HCT116 (cell line): ENCODE measurements at regions not wholly inside any gene's neighbourhood (a gene's known extent, or its start where the extent isn't known, plus 50 kb on each side); places are given as distances from the start of the nearest gene placed in this dataset.

ENCODE experiments used
- ATAC-seq: fragments of 200-7000 bp; cut with Tn5 transposase; 2 replicates; pipeline ENCODE4 v1.9.1; 2020; ENCODE audit warnings: mild to moderate bottlenecking, moderate library complexity
- BruUV-seq: library from RNA; stranded (reverse); fragments of 400-500 nt; replicated peaks from 2 replicates; lab custom pipeline; 2021; lab: Mats Ljungman, UMichigan
- CTCF ChIA-PET: fragments of 300-600 bp; sonication (Branson Sonifier 250); formaldehyde crosslinking; loops from one replicate; lab custom pipeline; 2021; ENCODE audit warnings: antibody characterized with exemption; lab: Charles Lee
- POLR2A ChIA-PET: fragments of 300-600, 350-600 bp; sonication (Branson Sonifier 250); formaldehyde crosslinking; loops from one replicate; lab custom pipeline; 2021; ENCODE audit warnings: antibody characterized with exemption; lab: Charles Lee
- RAD21 ChIA-PET, 2 experiments: fragments of 300-600 bp; sonication (Branson Sonifier 250); formaldehyde crosslinking; loops; one replicate each; lab custom pipeline; 2023; ENCODE audit warnings: low total read pairs in 2 of 2; ENCODE audit not compliant: uncharacterized antibody in 2 of 2, unreplicated experiment in 2 of 2, low non-redundant PET in 1 of 2; lab: Charles Lee
- DNase-seq: peaks from one replicate; pipeline ENCODE4 v3.0.0-alpha.2; 2010; ENCODE audit warnings: low read depth, low spot score
- H2AFZ ChIP-seq: fragments of 200-600 bp; shearing (Covaris generic), sonication (generic); 2 replicates; pipeline ENCODE4 v1.6.1; 2017; ENCODE audit warnings: low read depth, mixed run types, mixed read lengths, antibody characterized with exemption, low read length; ENCODE audit not compliant: poor library complexity, severe bottlenecking
- H3K27ac ChIP-seq: 2 replicates; pipeline ENCODE4 v1.5.1; 2012; ENCODE audit warnings: low read depth, low read length
- H3K27me3 ChIP-seq: fragments of 200-600 bp; sonication (generic); 2 replicates; pipeline ENCODE4 v1.6.1; 2016; ENCODE audit warnings: mixed run types, low read length, mixed read lengths; ENCODE audit not compliant: insufficient read depth
- H3K36me3 ChIP-seq, 2 experiments: fragments of 200-500 bp in 1 of 2; fragments of 200-600 bp in 1 of 2; sonication (Bioruptor generic) in 1 of 2; sonication (generic) in 1 of 2; 2 replicates each; pipeline versions ENCODE4 v1.5.1 to v1.6.1; 2014 to 2016; ENCODE audit warnings: low read length in 2 of 2, inconsistent platforms in 1 of 2, mixed read lengths in 1 of 2, mixed run types in 1 of 2; ENCODE audit not compliant: insufficient read depth in 2 of 2, control insufficient read depth in 1 of 2
- H3K4me1 ChIP-seq, 2 experiments: fragments of 200-600 bp in 1 of 2; sonication (generic) in 1 of 2; 2 replicates each; pipeline versions ENCODE4 v1.5.1 to v1.6.1; 2012 to 2017; ENCODE audit warnings: low read length in 2 of 2, inconsistent platforms in 1 of 2, mild to moderate bottlenecking in 1 of 2, mixed read lengths in 1 of 2, mixed run types in 1 of 2, moderate library complexity in 1 of 2; ENCODE audit not compliant: insufficient read depth in 2 of 2, control insufficient read depth in 1 of 2
- H3K4me2 ChIP-seq: fragments of 200-600 bp; sonication (generic); 2 replicates; pipeline ENCODE4 v1.6.1; 2017; ENCODE audit warnings: mixed run types, low read length, mixed read lengths
- H3K4me3 ChIP-seq, 2 experiments: fragments of 200-600 bp in 1 of 2; sonication (generic) in 1 of 2; replicated peaks in 1 of 2; 2 replicates each; pipeline ENCODE4 v1.5.1; 2011 to 2016; ENCODE audit warnings: low read length in 2 of 2, control low read depth in 1 of 2, low read depth in 1 of 2, mild to moderate bottlenecking in 1 of 2, mixed read lengths in 1 of 2, mixed run types in 1 of 2
- H3K79me2 ChIP-seq: fragments of 200-600 bp; sonication (generic); 2 replicates; pipeline ENCODE4 v1.6.1; 2017; ENCODE audit warnings: mild to moderate bottlenecking, mixed run types, low read length, moderate library complexity, mixed read lengths; ENCODE audit not compliant: insufficient read depth
- H3K9ac ChIP-seq: fragments of 200-600 bp; sonication (generic); 2 replicates; pipeline ENCODE4 v1.6.1; 2016; ENCODE audit warnings: low read length, mixed read lengths
- H3K9me2 ChIP-seq: fragments of 200-600 bp; sonication (generic), shearing (Covaris generic); 2 replicates; pipeline ENCODE4 v1.6.1; 2017; ENCODE audit warnings: mixed run types, mild to moderate bottlenecking, moderate library complexity; ENCODE audit not compliant: insufficient read depth
- H3K9me3 ChIP-seq, 2 experiments: fragments of 200-500 bp in 1 of 2; fragments of 200-600 bp in 1 of 2; sonication (Bioruptor generic) in 1 of 2; sonication (generic) in 1 of 2; 2 replicates each; pipeline ENCODE4 v1.6.1; 2014 to 2017; ENCODE audit warnings: low read length in 2 of 2, mixed read lengths in 2 of 2, inconsistent platforms in 1 of 2, low read depth in 1 of 2, mild to moderate bottlenecking in 1 of 2, mixed run types in 1 of 2, moderate library complexity in 1 of 2; ENCODE audit not compliant: control insufficient read depth in 1 of 2, insufficient read depth in 1 of 2
- H4K20me1 ChIP-seq: fragments of 200-600 bp; sonication (generic), shearing (Covaris generic); 2 replicates; pipeline ENCODE4 v1.6.1; 2017; ENCODE audit warnings: mixed run types, mild to moderate bottlenecking, moderate library complexity; ENCODE audit not compliant: insufficient read depth
- EZH2 ChIP-seq: fragments of 200-600 bp; sonication (generic); IDR thresholded peaks from 2 replicates; pipeline ENCODE4 v1.6.1; 2017; ENCODE audit warnings: antibody characterized with exemption, mixed run types
- FOSL1 ChIP-seq: IDR thresholded peaks from 2 replicates; pipeline ENCODE4 v1.6.1; 2012; ENCODE audit warnings: low read depth
- RAD21 ChIP-seq: IDR thresholded peaks from 2 replicates; pipeline ENCODE4 v1.6.1; 2012; ENCODE audit warnings: low read depth, mild to moderate bottlenecking
- SRF ChIP-seq: IDR thresholded peaks from 2 replicates; pipeline ENCODE4 v1.6.1; 2012; ENCODE audit warnings: low read depth
- intact Hi-C: fragments of 100-400 bp; cut with micrococcal nuclease; formaldehyde crosslinking; loops from 2 replicates; pipeline ENCODE4 v1.10.0; 2022
- TF ChIP-seq, protein P1 (sequence below): IDR thresholded peaks from 2 replicates; pipeline ENCODE4 v1.6.1; 2012

DNA sequence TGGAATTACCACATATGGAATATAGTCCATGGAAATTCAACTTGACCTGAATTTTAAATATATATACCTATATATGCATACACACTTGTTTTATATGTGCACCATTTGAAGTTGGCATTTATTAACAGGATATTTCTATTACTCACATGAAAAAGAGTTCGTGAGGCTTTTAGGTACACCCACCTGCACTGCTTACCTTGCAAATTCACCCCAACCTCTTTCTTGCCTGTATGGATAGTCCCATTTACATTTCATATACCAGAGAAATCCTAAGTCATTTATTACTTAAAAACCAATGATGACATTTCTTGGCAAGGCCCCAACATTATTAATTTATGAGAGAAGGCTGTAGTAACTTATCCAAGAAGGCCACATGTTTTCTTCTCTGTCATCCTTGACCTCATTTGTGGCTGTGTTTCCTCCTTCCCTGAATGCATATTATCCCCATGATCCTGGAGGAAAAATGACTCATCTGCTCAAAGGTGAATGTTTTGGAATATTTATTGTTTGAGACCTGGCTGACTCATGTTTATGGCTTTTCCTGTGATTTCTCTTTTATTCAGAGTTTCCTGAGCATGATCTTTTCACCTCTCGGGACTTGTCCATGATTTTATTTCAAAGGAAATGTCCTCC is 62.2 kb upstream of the FAM241A start (continued):
- no peak for TF ChIP-seq EZH2
- TF ChIP-seq RAD21 = peak; percentile 16; the same call in 1 of the 2 replicates
- peak; percentile 100 for TF ChIP-seq FOSL1

DNA sequence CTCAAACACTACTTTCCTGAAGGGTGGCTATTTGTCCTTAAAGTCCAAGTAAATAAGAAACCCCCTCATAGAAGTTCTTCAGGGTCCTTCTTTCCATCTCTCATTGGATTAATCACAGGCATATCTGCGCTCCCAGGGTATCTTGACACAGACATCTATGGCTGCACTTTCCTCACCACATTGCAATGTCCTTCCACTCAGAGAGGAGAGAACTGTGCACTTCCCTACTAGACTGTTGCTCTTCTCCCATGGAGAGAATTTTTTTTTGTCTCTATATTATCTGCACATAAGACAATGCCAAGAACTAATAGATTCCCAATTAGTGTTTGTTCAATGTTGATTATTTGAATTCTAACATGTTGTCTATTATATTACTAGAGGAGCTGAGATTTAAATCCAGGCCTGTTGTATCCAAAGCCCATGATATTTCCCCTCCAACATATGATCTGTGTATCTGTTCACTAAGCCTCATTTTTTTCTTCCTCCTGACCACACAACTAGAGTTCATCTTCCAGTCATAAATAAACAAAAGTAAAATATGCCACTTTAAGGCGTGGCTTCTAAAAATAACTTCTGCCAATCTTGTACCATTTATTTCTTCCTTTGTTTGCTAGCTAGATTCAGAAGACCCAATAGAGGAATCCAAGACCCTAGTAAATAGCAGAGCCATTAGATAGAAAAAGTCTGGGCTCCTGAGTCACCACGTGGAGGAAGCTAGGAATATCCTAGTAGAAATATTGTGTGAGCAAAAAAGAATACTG is 61.5 kb upstream of the FAM241A start:
- Histone ChIP-seq H3K9me3 (no peaks in the 10 kb centered on the region), H3K27me3 (no peaks in the 10 kb centered on the region), H3K9ac (peak overlapping the region; percentile 57), H2AFZ (peak overlapping the region; percentile 72), H3K79me2 (no peaks in the 10 kb centered on the region), H3K27ac (peak overlapping the region; percentile 92), H3K36me3 (no peaks in the 10 kb centered on the region), H4K20me1 (no peaks in the 10 kb centered on the region), H3K4me1 (peaks cover 43 to 70% of the 10 kb centered on the region in 2 experiments), H3K4me3 (peak overlapping the region in 1 of 2 experiments; percentile 29; a peak in 2 of 4 replicates), H3K4me2 (peak overlapping the region; percentile 68), H3K9me2 (no peaks in the 10 kb centered on the region)
- TF ChIP-seq RAD21 (0 out of 2 replicates have a peak, but pooled peaks have one; percentile 2), SRF (no peak)
- TF ChIP-seq, protein P1, sequence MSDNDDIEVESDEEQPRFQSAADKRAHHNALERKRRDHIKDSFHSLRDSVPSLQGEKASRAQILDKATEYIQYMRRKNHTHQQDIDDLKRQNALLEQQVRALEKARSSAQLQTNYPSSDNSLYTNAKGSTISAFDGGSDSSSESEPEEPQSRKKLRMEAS = peak; percentile 21; the same call in 1 of the 2 replicates
- ATAC-seq (peak; percentile 86), DNase-seq (no peak)
- ChIA-PET CTCF (interaction anchor here (0.8 kb wide), 1 partner anchor 15 kb away, joined by 3 read pairs; no protein-coding TSS in a partner anchor), POLR2A (interaction anchor here (0.8 to 1.1 kb wide), 3 partner anchors 9 to 148 kb away, joined by 3 read pairs; partner anchors contain the start of gene AP1AR), RAD21 (no interaction called here)
- intact Hi-C loops = loop anchor here (5.0 kb wide), 1 partner anchor 89 kb away; no protein-coding TSS in a partner anchor
- BruUV-seq = TSS peak; percentile 93
